NB4 (cell line): ENCODE measurements at regions not wholly inside any gene's neighbourhood (a gene's known extent, or its start where the extent isn't known, plus 50 kb on each side); places are given as distances from the start of the nearest gene placed in this dataset.
A peak's percentile ranks its signal among the peaks of the same experiment; 100 is the strongest.

Experiments used
- DNase-seq: peaks from one replicate; pipeline ENCODE4 v3.0.0; 2010; ENCODE audit warnings: low read depth
- H3K4me3 ChIP-seq: one replicate; pipeline ENCODE4 v1.5.1; 2011; ENCODE audit warnings: mild to moderate bottlenecking, low read depth, low read length, moderate library complexity
- CTCF ChIP-seq: IDR thresholded peaks from one replicate; pipeline ENCODE4 v1.5.1; 2012; ENCODE audit warnings: low read depth, low read length
- MAX ChIP-seq: IDR thresholded peaks from 2 replicates; pipeline ENCODE4 v1.6.1; 2011; ENCODE audit warnings: low read depth, low read length
- MYC ChIP-seq: IDR thresholded peaks from 2 replicates; pipeline ENCODE4 v1.6.1; 2011; ENCODE audit warnings: low read depth, low read length
- POLR2A ChIP-seq: IDR thresholded peaks from 2 replicates; pipeline ENCODE4 v1.6.1; 2011; ENCODE audit warnings: mild to moderate bottlenecking; ENCODE audit not compliant: insufficient read length; ENCODE audit errors: extremely low read depth

GRCh38 chr7:83306502-83306901, 143.8 kb upstream of the PCLO start:
- peak; percentile 54 for DNase-seq
- no peak for TF ChIP-seq CTCF
- no peak for TF ChIP-seq POLR2A
- TF ChIP-seq MAX, result no peak
- no peak for TF ChIP-seq MYC
- no peak overlapping the region for H3K4me3 ChIP-seq

GRCh38 chr7:83305027-83305426, 142.3 kb upstream of the PCLO start:
- TF ChIP-seq MAX (no peak), CTCF (no peak), POLR2A (no peak), MYC (no peak)
- H3K4me3 ChIP-seq, result no peak overlapping the region
- no peak for DNase-seq

GRCh38 chr7:83301416-83301815, 138.7 kb upstream of the PCLO start:
- H3K4me3 ChIP-seq, result no peak overlapping the region
- DNase-seq, result no peak
- TF ChIP-seq CTCF (no peak), MYC (no peak), MAX (no peak), POLR2A (no peak)

- no peak overlapping the region for H3K4me3 ChIP-seq
- DNase-seq, result no peak
- no peak for TF ChIP-seq POLR2A
- no peak for TF ChIP-seq MYC
- TF ChIP-seq CTCF, result no peak
- TF ChIP-seq MAX, result no peak
Measured at GRCh38 chr7:83290211-83290610, 127.5 kb upstream of the PCLO start.

GRCh38 chr7:83289419-83289993, 126.8 kb upstream of the PCLO start:
- no peak for TF ChIP-seq MYC
- TF ChIP-seq MAX, result no peak
- TF ChIP-seq POLR2A, result no peak
- TF ChIP-seq CTCF, result no peak
- no peak overlapping the region for H3K4me3 ChIP-seq
- no peak for DNase-seq

- H3K4me3 ChIP-seq, result no peak overlapping the region
- TF ChIP-seq POLR2A (no peak), MYC (no peak), CTCF (no peak)
- DNase-seq, result no peak
Measured at GRCh38 chr7:83280671-83281070, 118.0 kb upstream of the PCLO start.
